NOMO-1 treated with DMSO at 0.1 percent for 48 hours (cell line): ENCODE measurements at regions not wholly inside any gene's neighbourhood (a gene's known extent, or its start where the extent isn't known, plus 50 kb on each side); places are given as distances from the start of the nearest gene placed in this dataset.
"Not testable (repeated sequence)": the region's sequence is repeated elsewhere in the genome, so short reads cannot be mapped to it uniquely, and the experiment has no call there.

Experiments used
- DNase-seq: peaks from one replicate; lab custom pipeline; 2025; ENCODE audit not compliant: unreplicated experiment; lab: John Stamatoyannopoulos, UW

DNA sequence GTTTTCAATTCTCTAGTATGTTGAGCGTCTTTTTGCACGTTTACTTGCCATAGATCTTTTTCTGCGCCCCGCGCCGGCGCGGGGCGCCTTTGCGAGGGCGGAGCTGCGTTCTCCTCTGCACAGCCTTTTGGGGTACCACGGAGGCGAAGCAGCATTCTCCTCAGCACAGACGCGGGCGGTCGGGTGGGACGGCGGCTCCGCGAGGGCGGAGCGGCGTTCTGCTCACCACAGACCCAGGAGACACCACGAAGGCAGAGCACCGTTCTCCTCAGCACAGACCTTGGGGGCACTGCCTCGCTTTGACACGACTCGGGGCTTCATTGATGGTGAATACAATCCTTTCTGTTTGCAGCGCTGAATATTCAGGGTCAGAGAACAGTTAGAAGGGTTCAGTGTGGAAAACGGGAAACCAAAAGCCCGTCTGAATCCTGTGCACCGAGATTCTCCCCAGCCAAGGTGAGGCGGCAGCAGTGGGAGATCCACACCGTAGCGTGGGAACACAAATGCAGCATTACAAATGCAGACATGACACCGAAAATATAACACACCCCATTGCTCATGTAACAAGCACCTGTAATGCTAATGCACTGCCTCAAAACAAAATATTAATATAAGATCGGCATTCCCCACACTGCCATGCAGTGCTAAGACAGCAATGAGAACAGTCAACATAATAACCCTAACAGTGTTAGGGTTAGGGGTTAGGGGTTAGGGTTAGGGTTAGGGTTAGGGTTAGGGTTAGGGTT lies 190.7 kb upstream of the VIPR2 start:
- DNase-seq, result not testable (repeated sequence)

DNA sequence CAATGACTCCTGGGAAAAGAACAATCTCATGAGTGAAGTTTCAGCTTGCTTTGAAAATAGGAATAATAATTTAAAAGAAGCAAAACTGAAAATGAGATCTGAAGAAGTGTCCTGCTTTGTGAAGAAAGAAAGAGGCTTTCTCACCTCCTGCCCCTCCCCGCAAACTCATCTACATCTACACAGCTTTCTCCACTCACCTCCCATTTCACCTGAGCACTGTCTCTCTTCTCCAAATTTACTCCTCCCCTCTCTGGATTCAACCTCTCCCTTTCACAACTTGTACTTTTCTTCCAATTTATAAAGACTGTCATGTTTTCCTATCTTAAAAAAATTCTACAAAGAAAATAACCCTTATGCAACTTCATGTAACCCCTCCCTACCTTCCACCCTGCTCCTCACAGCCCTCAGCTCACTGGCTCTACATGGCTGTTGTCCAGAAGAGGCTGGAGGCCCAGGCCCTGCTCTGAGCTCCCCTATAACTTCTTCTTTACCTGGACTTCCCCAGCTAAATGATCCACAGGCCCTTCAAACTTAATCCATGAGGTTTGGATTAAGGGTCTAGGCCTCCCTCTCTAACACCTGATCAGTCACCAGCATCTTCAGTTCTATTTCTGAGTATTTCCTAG lies 188.3 kb upstream of the VIPR2 start:
- not testable (repeated sequence) for DNase-seq

DNA sequence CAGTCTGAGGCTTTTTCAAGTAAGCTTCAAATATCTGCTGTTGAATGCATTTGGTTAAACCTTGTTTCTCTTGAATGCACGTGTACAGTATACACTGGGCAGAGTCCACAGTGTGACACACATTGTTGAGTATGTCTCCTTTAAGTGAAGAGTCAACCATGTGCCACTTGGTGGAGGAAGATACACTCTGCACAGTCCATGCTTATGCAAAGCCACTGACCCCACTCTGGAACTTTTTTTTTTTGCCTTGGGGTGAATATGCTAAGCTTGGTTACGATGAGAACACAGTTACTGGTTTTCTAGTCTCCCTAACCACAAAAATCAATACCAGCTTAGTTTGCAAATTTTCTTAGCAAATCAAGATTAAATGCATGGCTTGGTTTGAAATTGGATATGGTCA lies 186.8 kb upstream of the VIPR2 start:
- DNase-seq, result no peak

DNA sequence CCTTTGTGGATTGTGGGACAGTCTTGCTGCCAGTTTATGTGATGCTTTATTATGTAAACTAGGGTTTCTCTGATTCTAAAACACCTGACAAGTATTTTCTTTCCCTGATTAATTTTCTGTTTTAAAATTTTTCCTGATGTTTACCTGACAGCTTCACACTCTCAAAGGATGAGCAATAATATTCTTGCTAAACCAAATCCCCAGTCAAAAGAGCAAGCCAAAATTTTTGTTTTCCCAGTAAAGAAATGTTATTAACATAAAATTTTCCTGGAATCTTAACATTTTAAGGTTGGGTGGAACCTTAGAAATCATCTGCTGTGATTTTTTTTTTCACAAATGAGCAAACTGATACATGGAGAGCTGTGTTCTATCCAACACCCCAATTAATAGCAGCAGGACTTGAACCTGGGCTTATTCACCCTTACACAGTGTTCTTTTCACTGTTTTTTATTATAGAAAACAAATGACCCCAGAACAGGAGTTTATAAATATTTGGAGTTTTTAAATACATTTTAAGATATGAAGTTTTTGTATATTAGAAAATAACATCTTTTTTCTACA lies 185.2 kb upstream of the VIPR2 start:
- DNase-seq, result no peak

DNA sequence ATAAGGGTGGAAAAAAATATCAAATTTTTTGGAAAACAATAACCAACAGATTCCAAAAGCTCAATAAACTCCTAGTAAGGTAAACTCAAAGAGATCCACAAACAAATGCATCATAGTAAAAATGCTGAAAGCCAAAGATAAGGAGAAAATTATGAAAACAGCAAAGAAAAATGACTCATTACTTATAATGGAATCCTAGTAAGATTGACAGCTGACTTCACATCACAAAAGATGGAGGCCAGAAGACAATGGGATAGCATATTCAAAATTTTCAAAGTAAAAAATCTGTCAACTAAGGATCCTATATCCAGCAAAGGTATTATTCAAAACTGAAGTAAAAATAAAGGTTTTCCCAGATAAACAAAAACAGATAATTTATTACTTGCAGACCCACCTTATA lies 183.4 kb upstream of the VIPR2 start:
- no peak for DNase-seq

DNA sequence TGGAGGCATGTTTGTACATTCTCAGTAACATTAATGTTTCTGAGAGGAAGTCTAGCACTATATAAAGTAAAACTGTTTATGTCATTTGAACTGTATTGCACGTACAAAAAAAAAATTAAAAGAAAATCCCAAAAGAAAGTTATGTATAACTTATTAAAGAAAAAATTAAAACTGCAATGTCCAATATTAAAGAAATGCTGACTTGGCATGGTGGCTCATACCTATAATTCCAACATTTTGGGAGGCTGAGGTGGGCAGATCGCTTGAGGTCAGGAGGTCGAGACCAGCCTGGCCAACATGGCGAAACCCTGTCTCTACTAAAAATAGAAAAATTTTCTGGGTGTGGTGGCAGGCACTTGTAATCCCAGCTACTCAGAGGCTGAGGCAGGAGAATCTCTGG lies 178.7 kb upstream of the VIPR2 start:
- DNase-seq, result no peak

DNA sequence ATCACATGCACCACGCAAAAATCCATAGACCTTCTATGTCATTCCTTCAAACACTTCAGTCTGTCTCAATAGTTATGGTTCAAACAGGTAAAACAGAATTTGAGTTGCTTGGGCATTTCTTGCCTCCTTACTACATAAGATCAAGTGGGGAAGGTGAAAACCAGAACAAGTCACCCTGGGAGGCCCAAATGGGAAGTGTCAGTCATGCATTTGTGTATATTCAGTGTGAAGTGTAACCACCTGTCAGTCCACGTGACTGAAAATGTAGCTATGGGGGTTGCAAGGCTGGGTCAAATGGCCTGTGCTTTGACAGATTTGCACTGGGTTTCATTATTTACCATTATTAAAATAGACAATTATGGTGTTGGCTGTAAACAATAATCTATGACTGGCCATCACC lies 176.6 kb upstream of the VIPR2 start:
- no peak for DNase-seq

DNA sequence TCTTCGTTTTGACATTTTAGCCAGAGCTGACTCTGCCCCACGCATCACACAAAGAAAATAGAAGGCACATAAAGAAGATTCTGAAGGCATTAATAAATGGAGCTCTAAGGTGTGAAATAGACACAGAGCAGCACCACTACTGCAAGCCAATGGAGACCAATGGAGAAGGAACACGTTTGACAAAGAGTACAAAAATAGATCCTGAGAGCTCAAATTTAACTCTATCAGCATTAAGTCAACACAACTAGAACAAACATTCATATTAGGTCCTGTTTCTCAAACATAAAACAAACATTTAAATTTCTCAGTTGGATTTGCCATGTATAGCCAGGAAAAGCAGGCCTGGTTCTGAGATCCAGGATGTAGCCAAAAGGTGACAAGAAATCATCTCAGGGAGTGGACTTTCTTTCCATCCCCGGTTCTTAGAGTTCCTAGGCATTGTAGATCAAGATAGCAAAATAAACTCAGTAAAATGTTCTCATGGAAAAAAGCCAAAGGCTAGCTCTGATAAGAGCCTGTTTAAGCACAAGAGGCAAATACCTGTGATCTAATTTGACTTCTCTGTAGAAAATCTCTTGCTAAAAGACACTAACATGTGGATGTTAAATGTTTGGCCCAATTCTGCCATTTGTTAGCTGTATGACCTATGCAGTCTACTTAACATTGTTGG lies 174.2 kb upstream of the VIPR2 start:
- DNase-seq, result no peak

DNA sequence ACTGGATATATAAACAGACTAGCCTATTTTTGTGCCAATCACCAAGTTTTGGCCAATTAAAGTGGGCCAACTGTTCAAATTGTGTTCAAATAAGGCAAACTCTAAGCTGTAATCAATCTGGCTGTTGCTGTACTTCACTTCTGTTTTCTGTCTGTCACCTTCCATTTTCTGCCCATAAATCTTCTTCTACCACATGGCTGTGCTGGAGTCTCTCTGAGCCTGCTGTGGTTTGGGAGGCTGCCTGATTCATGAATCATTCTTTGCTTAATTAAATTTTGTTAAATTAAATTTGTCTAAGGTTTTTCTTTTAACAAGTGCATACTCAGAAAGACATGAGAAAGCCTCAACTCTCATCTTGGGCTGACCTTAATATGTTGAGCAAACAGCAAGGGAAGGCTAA lies 172.6 kb upstream of the VIPR2 start:
- DNase-seq, result peak; percentile 4

DNA sequence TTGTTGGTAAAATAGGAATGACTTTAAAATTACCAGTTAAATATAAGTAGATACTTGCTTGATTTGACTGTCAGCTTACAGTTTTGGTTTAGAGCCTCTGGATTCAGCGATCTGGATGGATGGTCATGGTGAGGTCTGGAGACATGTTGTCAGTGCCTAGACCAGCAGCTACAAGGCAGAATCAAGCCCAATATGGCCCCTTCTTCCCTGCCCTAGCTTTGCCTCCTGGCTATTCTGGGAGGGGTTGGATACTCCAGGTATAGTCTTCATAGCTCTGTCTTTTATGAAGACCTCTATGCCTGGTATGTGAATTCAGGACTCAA lies 166.5 kb upstream of the VIPR2 start:
- no peak for DNase-seq

DNA sequence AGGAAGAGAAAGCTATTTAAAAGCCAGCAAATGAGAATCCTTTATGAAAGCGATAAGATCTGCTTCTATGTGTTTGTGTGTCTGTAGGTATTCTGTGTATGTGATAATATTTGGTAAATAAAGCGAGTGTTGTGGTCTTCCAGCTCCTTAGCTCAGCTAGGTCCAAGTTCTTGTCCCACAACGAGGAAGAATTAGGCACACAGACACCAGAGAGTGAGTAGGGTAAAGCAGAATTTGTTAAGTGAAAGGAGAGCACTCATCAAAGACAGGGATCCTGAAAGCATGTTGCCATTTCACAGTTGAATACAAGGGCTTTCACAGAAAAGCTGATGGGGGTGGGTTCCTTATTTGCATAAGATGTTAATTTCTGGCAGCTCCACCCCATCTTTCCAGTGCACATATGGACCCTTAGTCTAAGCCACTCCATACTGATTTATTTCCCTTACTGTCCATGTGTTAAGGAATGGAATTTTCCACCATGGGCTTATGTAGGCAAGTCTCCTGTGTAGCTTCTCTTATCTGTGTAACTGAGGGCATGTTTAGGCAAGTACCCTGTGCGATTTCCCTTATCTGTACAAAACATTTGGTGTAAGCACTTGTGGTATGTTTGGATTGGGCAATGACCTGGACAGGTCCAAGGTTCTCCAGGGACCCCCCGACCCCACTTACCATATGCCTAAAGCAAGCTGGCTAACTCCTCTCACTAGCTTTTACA lies 165.9 kb upstream of the VIPR2 start:
- DNase-seq, result no peak

DNA sequence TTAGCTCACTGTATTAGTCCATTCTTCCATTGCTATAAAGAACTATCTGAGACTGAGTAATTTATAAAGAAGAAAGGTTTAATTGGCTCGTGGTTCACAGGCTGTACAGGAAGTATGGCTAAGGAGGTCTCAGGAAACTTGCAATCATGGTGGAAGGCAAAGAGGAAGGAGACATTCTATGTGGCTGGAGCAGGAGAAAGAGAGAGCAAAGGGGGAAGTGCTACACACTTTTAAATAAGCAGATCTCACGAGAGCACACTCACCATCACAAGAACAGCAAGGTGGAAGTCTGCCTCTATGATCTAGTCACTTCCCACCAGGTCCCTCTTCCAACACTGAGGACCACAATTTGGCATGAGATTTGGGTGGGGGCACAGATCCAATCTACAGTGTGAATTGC lies 164.5 kb upstream of the VIPR2 start:
- DNase-seq, result peak; percentile 14

DNA sequence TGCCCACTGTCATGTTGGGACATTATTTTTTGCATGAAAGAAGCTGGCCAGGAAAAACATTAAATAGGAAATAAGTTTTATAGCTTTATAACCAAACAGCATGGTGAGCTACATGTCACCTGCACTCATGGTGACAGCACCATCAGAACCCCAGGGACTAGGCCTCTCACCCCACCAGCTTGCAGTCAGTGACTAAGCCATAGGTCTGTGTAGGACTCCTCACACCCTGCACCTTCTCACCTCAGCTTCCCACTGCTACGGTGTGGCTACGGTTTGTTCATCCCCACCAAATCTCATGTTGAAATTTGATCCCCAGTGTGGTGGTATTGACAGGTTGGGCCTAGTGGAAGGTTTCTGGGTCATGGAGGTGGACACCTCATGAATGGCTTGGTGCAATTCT lies 161.3 kb upstream of the VIPR2 start:
- no peak for DNase-seq

DNA sequence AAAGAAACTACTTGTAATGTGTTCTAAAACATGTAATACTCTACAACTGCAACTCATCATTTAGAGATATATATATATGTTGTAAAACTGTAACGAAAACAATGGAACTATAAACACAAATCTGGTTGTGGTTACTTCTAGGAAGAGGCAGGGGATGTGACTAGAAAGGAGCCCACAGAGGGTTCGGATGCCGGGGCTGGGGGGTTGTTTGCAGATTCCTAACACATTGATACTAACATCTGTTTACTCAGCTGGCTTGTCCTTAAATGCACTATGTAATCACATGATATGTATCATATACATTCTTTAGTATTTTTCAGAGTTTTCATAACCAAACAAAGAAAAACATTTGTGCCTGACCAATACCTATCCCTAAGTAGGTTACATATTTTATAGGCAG lies 160.5 kb upstream of the VIPR2 start:
- DNase-seq, result not testable (repeated sequence)

DNA sequence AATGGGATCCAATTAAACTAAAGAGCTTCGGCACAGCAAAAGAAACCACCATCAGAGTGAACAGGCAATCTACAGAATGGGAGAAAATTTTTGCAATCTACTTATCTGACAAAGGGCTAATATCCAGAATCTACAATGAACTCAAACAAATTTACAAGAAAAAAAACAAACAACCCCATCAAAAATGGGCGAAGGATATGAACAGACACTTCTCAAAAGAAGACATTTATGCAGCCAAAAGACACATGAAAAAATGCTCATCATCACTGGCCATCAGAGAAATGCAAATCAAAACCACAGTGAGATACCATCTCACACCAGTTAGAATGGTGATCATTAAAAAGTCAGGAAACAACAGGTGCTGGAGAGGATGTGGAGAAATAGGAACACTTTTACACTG lies 158.8 kb upstream of the VIPR2 start:
- DNase-seq, result not testable (repeated sequence)

DNA sequence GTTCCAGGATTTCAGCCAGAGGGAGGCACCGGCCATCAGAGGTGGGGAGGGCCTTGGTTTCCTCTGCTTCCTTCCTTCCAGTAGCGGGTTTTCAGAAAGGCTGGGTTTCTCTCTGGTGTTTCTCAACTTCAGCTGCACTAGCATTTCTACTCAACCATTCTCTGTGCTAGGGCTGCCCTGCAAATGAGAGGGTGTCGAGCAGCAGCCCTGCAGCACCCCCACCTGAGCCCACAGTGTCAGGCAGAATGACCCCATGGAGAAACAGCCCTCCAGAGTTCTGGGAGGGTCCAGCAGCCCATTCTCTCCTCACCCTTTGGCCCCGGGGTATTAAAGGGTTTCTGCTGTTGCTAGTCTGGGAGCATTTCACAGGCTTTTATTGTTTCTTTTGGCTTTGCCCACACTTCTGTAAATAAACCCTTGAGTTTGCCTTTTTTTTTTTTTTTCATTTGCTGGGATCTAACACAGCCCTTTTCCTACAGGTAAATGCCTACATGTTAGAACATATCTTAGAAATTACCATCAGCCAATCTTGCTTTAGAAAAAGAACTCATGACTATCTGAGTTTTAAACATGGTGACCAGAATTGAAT lies 151.5 kb upstream of the VIPR2 start:
- DNase-seq, result no peak

DNA sequence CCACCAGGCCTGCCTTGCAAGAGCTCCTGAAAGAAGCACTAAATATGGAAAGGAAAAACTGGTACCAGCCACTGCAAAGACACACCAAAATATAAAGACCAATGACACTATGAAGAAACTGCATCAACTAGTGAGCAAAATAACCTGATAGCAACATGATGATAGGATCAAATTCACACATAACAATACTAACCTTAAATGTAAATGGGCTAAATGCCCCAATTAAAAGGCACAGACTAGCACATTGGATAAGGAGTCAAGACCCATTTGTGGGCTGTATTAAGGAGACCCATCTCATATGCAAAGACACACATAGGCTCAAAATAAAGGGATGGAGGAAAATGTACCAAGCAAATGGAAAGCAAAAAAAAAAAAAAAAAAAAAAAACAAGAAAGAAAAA lies 141.8 kb upstream of the VIPR2 start:
- not testable (repeated sequence) for DNase-seq

DNA sequence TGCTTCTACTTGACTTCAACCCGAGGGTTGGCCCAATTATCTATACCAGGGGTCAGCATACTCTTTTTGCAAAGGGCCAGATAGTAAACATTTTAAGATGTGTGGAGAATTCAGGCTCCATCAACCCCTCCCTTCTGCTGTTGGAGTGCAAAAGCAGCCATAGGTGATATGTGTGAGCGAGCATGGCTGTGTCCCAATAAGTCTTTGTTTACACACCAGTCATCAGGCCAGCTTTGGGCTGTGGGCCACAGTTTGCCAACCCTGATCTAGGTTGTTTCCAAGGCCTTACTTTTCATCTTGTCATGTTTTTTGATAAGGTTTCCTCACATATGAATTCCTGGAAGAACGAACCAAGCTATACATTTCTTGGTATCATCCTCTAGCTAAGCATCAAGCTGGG lies 136.9 kb upstream of the VIPR2 start:
- no peak for DNase-seq

DNA sequence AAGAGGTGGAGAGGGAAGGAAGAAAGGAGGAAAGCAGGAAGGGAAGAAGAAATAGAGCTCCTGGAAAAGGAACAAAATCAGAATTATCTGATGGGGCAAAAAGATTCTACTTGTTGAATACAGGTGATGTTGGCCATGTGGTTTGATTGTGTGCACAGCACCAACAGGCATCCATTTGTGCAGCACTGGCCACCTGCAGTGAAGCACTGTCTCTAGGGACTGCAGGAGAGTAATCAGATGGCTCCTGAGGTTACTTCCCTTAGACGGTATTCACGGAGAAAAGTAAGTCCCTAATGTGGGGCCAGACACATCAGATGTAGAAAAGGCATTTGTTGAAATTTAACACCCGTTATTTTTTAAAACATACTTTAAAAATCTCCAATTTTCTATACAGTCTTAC lies 135.3 kb upstream of the VIPR2 start:
- no peak for DNase-seq

DNA sequence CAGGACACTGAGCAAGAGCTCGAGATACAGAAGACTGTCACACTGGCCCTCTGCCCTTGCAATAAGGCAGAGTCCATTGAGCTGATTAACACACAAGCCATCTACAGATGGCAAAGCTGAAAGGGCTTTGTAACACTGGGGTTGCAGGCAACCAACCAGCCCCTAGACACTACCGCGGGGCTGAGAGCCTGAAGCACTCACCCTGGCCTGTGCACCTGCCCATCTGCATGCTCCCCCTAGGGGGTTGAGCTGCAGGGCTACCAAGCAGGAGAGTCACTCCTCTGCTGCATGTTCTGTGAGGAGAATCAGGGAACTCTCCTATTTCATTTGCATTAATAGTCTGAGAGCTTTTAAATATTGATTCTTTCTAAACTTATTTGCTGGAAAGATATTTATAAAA lies 128.1 kb upstream of the VIPR2 start:
- DNase-seq, result no peak

DNA sequence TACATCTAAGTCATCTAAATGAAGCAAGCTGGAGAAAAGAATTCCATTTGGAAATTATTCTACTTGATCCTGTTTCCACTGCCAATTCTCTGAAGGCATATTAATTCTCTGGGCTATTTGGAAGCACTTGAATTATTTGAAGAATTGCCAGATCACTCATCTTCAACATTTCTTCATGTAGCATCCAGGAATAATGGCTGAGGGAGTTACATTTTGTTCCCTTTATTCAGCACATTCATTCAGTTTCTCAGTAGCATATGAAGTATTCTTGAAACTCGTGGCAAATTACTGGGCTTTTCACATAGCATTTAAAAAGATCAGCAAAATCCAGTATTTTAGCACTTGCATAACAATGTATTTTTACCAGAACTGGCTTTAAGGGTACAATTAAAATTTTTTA lies 127.1 kb upstream of the VIPR2 start:
- DNase-seq, result no peak
